ENCODE measurements at regions not wholly inside any gene's neighbourhood (a gene's known extent, or its start where the extent isn't known, plus 50 kb on each side); places are given as distances from the start of the nearest gene placed in this dataset.

DNA sequence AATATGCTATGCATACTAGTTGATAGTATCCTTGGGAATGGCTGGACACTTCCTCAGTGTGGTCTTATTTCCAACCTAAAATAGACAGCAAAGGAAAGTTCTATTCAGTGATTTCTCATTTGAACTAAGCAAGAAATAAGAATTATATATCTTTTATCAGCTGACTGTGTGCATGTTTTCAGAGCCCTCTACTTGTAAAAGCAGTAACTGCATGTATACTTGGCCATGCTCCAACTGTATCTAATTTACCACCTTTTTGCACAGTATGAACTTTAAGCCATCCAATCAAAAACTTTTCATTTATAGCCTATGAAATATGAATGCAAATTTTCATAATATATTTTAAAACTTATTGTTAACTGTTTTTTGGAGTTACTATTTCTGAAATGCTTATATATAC, 136.4 kb upstream of the PCDH9 start:
- TF ChIP-seq, protein P1, sequence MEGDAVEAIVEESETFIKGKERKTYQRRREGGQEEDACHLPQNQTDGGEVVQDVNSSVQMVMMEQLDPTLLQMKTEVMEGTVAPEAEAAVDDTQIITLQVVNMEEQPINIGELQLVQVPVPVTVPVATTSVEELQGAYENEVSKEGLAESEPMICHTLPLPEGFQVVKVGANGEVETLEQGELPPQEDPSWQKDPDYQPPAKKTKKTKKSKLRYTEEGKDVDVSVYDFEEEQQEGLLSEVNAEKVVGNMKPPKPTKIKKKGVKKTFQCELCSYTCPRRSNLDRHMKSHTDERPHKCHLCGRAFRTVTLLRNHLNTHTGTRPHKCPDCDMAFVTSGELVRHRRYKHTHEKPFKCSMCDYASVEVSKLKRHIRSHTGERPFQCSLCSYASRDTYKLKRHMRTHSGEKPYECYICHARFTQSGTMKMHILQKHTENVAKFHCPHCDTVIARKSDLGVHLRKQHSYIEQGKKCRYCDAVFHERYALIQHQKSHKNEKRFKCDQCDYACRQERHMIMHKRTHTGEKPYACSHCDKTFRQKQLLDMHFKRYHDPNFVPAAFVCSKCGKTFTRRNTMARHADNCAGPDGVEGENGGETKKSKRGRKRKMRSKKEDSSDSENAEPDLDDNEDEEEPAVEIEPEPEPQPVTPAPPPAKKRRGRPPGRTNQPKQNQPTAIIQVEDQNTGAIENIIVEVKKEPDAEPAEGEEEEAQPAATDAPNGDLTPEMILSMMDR (IDR thresholded peaks at IDR 0.05; ENCODE audit: low read depth, low read length, poor library complexity, severe bottlenecking), result no peak
- TF ChIP-seq EZH2phosphoT487 (IDR thresholded peaks at IDR 0.05; ENCODE audit: borderline replicate concordance, low read length), result no peak

All from DOHH2 (cell line).